GF-D8 (cell line): ENCODE measurements at regions not wholly inside any gene's neighbourhood (a gene's known extent, or its start where the extent isn't known, plus 50 kb on each side); places are given as distances from the start of the nearest gene placed in this dataset.
"Not testable (repeated sequence)": the region's sequence is repeated elsewhere in the genome, so short reads cannot be mapped to it uniquely, and the experiment has no call there.

ENCODE experiments used
- DNase-seq: peaks from one replicate; lab custom pipeline; 2025; lab: John Stamatoyannopoulos, UW

DNA sequence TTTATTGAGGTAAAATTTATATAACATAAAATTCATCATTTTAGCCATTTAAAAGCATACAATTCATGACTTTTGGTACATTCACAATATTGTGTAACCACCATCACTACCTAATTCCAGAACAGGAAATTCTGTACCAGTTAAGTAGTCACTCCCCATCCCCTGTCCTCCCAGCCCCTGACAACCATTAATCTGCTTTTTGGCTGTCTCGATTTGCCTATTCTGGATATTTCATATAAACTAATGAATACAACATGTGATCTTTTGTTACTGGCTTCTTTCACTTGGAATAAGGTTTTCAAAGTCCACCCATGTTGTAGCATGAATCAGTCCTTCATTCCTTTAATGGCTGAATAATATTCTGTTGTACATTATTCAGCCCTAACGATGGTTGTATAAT lies 115.6 kb upstream of the KLF14 start:
- no peak for DNase-seq

DNA sequence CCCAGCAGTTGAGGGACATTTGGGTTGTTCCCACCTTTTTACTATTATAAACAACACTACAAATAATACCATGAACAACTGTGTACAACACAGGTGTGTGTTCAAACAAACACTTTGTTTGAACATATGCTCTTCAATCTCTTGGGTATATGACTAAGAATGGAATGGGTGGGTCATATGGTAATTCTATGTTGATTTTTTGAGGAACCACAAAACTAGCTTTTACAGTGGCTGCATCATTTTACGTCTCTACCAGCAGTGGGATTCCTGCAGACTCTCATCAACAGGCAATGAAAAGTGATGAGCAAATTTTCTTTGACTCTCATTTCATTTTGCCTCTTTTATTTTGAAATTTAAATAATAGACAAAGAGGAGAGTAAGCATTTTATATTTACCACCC lies 116.9 kb upstream of the KLF14 start:
- DNase-seq = no peak

GRCh38 chr7:130852867-130853266 lies 118.9 kb upstream of the KLF14 start:
- DNase-seq = no peak

DNA sequence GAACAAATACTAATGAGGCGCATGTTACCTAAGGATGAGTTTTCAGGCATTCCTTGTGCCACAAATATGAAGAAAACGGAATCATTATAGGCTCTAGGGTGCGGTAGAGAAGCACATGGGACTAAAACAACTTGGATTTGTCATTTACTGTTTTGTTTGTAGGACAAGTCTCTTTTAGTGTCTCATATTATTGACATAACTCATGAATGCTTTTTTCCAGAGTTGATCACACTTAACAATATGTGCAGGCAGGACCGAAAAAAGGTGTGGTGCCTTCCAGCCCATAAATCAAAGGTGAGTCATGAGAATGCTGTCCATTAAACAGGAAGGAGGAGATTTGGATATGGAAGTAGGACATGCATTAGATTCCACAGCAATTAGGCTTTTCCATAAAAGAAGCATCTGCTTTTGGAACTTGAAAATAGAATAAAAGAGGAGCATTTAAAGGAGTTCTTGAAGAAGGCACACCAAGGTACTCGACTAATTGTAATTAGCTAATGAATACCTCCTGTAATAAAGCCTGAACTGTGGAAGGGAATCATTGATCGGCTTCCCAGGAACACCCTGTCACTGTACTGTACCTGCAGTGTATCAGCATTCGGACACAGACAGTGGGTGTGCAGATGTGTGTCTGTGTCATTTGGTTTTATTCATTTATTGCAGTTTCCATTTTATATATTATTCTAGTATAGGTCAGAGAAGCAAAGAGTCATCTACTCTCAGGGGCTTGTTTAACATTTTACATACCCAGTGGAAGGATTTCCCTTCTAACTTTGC lies 119.7 kb upstream of the KLF14 start:
- DNase-seq = no peak

GRCh38 chr7:130854481-130854880 lies 120.5 kb upstream of the KLF14 start:
- DNase-seq = no peak

- DNase-seq = no peak
Observed at GRCh38 chr7:130856866-130857265, 122.9 kb upstream of the KLF14 start.

GRCh38 chr7:130860832-130861231 lies 126.8 kb upstream of the KLF14 start:
- DNase-seq = not testable (repeated sequence)

DNA sequence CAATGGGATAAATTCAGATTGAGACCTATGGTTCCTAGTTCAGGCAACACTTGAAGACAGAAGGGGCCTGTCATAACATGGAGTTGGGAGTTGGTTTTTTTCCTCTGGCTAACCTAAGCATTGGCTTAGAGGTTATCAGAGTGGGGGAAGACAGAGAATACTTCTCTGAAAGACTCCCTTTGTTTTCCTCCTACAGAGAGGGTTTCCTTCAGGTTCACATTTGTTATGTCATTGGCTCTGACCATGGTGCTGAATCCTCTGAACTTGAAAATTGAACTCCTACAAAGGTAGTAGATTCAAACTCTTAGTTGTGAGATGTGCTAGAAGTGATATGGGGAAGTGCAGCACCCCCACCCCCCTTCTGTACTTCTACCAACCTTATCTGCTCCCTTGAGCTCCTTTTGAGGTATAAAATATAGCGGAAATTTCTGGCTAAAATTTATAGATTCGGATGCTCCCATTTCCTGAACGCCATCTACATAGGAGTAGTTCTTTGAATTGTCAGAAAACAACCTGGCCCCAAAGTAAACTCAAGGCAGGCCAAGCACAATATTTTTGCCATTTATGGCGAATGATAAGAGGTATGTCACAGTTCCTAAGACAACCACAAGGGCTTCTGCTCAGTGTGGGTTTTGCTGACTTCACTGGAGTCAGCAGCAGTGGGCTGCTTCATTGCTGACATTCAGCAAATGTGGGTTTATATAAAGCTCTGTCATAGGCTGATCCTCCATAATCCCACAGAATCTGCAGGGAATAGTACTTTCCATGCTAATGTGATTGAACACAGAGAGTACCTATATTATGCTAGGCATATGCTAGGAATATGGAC lies 131.6 kb upstream of the KLF14 start:
- no peak for DNase-seq

DNA sequence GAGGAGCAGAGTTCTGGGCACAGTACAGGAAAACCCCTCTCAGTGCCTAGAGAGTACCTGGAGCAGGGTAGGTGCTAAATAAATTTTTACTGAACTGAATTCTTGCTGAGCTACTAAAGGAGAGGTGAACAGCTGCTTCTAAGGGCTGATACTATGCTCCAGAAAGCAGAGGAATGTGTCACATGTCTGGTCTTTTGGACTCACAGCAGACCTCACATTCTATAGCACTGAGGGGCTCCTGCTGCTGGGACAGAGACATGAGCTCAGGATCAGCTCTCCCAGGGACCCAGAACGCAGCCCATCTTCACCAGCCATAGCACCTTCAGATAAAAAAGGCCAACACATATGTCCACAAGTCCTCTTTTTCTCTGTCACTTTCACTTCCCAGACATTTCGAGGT lies 133.0 kb upstream of the KLF14 start:
- no peak for DNase-seq

- no peak for DNase-seq
Observed at GRCh38 chr7:130867581-130868136, 133.7 kb upstream of the KLF14 start.

DNA sequence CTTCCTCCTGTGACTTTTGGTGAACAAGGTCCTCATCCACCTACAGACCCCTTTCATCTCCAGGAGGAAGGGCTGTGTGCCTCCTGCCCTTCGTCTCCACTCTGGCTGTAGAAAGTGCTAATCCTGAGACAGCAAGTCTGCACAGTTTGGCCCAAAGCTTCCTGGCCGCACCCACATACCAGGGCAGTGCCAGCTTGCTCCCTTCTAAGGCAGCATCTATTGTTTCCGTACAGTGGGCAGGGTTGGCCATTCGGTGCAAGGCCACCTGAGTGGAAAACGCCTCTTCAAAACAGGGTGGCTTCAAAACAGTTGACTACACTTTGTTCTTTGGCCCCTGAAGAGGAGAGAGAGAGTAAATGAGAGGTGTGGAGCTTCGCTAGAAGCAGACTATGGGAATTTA lies 134.1 kb upstream of the KLF14 start:
- DNase-seq = no peak

GRCh38 chr7:130869918-130870317 lies 135.9 kb upstream of the KLF14 start:
- no peak for DNase-seq

DNA sequence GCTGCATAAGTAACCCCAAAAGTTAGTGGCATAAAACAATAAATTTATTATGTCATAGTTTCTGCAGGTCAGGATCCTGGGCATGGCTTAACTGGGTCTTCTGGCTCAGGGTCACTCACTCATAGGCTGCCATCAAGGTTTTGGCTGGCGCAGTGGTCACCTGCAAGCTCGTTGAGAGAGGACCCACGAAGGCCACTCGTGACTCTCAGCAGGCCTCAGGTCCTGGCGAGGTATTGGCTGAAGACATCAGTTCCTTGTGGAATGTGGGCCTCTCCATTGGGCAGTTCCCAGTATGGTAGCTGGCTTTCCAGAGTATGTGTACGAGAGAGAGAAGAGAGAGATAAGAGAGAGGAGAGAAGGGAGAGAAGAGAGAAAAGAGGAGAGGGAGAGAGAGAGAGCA lies 138.3 kb upstream of the KLF14 start:
- DNase-seq = no peak

GRCh38 chr7:130872756-130873448 lies 138.9 kb upstream of the KLF14 start:
- no peak for DNase-seq

- no peak for DNase-seq
Observed at GRCh38 chr7:130874071-130874915, 140.3 kb upstream of the KLF14 start.

DNA sequence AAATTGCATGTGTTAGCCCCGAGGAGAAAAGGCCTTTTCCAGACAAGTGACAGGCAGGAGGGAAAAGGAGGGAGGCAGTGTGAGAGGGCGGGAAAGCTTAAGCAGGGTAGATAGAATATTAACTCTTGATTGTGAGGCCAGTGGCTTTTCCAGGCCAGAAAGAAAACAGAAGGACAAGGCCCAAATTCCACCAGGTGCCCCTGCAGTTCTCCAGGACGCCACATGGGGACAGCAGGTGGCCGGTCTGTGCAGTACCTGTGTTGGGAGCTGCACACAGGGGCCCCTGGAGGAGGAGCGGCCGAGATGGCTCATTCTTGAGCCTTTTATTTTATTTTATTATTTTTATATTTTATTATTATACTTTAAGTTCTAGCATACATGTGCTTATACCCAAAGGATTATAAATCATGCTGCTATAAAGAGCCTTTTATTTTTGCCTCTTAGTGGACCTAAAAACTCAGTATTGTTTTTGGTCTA lies 141.3 kb upstream of the KLF14 start:
- DNase-seq = no peak

GRCh38 chr7:130875901-130876300 lies 141.9 kb upstream of the KLF14 start:
- DNase-seq = no peak

- no peak for DNase-seq
Observed at GRCh38 chr7:130877236-130877990, 143.4 kb upstream of the KLF14 start.

DNA sequence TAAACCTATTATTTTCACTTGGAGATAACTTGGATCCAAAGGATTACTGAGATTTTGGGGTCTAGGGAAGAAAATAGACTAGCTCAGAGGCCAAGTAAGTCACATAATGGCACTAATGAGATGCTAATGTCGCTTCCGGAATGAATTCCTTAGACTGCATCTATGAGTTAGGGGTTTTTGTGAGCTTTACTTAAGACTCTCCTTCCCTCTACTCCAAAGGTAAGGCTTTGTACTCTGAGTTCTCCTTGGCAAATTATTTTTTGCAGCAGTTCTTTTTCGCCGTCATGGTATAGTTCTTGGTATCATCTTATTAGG lies 143.9 kb upstream of the KLF14 start:
- no peak for DNase-seq

DNA sequence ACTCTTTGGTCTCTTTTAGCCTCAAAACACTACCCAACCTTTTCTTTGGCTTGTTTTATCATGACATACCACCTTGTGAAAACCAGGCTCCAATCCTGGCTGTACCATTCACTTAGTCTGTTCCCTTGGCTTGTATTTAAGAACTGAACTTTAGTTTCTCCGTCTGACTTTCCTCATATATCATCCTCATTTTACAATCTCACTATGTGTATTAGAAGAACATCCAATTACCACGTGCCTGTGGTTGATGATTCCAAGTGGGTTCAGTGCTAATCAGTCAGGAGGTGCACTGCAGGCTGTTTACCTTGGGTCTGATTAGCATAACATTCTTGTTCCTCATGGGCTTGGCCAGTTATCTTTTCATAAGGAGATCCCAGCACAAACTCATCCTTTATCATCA lies 144.8 kb upstream of the KLF14 start:
- no peak for DNase-seq

- DNase-seq = no peak
Observed at GRCh38 chr7:130879191-130879590, 145.2 kb upstream of the KLF14 start.
